ENCODE measurements at regions not wholly inside any gene's neighbourhood (a gene's known extent, or its start where the extent isn't known, plus 50 kb on each side); places are given as distances from the start of the nearest gene placed in this dataset.
A peak's percentile ranks its signal among the peaks of the same experiment; 100 is the strongest.

DNA sequence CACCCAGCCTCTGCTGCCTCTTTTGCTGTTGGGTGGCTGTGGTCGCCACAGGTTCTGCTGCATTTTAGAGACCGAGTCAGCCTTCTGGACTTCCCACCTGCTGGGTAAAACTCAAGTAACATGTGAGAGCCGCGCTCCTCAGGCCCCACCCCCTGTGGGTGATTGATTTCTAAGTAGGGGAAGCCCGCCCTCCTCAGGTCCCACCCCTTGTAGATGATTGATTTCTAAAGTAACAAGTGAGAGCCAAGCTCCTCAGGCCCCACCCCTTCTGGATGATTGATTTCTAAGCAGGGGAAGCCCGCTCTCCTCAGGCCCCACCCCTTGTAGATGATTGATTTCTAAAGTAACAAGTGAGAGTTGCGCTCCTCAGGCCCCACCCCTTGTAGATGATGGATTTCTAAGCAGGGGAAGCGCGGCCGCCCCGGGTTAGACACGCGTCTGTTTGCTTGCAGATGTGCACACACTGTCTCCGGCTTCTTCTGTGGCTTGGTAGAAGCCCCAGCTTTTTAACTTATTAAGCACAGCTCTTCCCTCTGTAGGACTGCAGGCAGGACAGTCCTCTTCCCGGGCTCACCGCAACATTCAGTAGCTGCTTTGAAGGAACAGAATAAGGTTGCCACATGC, 83.4 kb downstream of the FAM43A start:
- peak; percentile 87 for DNase-seq

DNA sequence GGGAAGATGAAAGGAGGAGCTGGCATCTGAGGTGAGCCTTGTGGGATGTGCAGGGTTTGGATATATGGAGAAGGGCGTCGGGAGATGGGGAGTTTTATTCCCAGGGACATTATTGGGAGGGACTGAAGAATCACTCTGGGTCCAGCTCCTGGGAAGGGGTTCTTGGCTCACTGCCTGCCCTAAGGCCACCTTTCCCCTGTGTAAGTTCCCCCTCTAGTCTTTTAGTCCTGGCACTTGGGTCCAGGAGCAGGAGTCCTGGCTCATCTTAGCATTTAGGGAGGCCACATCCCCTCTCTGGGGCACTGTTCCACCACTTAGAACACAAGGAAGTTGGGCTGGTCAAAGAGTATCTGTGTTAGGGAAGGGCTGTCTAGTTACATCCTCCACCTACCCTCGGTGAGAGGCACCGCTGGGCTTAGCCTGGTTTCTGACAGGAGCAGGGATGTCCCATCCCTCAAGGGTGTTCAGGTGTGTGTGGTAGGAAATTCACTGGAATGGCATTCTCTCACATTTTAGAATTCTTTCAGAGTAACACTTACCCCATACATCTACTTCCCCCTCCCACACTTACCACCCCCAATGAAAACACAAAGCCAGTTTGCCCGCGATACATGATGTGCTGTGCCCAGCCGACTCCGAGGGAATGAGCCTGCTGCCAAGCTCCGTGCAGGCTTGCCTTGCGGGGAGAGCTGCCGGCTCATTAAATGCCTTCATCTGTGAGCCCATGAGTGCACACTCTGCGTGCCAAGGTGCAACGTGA, 86.7 kb downstream of the FAM43A start:
- no peak for DNase-seq

DNA sequence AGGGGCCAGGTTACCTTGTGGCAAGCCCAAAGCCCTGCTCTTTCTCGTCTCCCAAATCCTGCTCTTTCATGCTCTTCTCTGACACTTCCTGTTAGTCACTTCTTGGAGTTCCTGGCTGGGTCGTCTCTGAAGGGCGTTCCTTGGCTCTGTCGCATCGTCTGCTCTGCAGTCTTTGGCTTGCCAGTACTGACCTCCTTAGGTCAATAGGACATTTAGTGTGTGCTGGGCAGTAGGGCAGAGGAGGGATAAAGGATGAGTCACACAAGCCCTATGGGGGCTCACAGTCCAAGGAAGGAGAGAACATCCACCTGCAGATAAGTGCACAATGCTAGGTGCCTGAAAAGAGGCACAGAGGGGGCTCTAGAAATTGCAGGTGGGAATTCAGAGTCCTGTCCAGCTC, 87.5 kb downstream of the FAM43A start:
- no peak for DNase-seq

DNA sequence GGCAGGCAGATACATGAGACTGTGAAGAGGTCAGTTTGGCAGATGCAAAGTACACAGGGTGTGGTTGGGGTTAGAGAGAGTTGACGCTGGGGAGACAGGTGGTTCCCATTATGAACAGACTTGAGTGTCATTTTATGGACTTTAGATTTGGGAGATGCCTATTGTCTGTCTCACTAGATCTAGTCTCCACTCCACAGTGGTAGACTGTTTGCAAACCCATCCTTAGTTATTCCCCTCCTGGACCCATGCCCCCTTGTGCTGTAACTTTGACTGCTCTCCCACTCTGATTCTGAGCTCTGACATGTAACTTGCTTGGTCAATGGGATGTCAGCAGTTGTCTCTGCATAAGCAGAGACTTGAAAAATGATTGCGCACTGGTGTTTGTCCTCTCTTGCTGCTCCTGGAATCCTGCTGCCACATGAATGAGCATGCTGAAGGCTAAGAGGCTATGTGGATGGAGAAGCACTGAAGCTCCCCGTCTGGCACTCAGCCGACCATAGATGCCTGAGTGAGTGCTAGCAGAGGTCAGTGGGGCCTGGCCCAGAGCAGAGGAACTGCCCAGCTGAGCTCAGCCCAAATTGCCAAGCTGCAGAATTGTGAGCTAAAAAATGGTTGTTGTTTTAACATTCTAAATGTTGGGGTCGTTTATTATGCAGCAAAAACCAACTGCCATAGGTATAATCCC, 88.2 kb downstream of the FAM43A start:
- DNase-seq: no peak

DNA sequence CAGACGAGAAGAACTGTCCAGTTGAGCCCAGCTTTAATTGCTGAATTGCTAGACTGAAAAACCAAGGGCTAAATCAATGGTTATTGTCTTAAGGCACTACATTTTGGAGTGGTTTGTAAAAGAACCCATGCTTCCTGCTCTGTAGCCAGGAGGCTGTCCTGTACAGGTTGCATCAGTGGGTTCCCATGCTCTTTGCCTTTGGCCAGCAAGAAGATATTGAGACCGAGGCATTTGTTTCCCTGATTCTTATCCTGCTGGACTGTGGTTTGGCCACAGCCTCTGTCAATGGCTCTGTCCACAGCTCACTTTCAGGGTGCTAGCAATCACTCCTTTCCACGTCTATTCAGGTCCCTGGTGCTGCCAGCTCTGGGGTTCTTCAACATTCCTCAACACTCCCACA, 89.6 kb downstream of the FAM43A start:
- no peak for DNase-seq

DNA sequence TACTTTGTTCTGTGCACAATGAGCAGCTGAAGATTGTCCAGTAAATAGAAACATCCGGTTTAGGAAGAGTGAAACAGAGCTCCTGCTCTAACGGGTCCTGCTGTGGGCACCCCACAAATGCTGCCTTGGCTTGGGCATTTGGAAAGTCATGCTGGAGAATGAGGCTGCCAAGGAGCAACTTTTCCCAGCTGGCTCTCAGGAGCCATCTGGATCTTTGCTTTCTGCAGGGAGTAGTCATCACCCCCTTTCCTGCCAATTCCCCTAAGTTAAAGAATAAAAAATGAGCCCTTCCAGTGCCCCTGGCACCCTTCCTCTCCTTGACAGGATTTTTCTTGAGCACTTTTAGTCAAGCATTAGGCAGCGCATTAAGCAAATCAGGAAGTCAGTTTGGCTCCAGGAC, 90.0 kb downstream of the FAM43A start:
- no peak for DNase-seq

DNA sequence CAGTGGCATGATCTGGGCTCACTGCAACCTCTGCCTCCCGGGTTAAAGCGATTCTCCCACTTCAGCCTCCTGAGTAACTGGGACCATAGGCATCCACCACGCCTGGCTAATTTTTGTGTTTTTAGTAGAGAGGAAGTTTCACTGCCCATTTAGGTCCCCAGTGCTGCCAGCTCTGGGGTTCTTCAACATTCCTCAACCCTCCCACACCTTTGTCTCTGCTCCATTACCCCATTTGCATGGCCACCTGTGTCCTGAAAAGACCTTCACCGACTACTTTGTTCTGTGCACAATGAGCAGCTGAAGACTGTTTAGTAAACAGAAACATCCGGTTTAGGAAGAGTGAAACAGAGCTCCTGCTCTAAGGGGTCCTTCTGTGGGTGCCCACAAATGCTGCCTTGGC, 92.0 kb downstream of the FAM43A start:
- no peak for DNase-seq

DNA sequence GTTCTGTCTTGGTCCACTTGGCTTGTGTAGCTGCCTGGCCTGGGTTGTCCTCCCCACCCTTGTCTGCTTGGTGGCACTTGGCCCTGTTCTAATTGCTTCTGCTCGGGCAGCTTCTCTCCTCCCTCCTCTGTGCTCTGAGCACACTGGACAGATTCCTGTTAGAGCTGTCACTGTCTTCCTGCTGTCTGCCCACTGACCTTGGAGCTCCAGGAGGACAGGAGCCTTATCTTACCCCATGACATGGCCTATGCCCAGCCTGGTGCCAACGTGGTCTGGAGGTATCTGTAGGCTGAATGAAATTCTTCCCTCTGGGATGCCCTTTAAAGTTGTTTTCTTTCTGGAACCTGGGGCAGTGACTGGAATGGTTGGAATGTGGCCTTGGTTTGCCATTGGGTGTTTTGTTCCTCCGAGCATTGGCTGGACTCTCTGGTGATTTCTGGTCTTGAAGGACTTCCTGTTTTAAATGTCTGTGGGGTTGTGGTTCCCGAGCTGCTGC, 94.1 kb downstream of the FAM43A start:
- DNase-seq: no peak

DNA sequence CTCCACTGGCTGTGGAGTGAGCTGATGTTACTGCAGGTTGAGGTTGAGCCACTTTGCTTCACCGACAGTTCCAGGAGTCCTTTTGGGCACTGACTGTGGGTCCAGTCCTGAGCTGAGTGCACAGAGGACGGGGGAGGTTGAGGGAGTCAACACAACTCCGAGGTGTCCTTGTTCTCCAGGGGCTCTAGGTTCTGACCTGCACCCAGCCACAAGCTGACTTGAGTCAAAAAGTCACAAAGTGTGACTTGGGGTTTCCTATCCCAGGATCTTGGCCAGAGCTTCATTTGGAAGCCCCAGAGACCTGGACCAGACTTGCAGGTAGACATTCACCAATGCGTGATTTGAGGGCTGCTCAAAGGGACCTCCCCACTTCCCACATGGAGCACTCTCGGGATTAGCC, 95.0 kb downstream of the FAM43A start:
- DNase-seq: no peak

DNA sequence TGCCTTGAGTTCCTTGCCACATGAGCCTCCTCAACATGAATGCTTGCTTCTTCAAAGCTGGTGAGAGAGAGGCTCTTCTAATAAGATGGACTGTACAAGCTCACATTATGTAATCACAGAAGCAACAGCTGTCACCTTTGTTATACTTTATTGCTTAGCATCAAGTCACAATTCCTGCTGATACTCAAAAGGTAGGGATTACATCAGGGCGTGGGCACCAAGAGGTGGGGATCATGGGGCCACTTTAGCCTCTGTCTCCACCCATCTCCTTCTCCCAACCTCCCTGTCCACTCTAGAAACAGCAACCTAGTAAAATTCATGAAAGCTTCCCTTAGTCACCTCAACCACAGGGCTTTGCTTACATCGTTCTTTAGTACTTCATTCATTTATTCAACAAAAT, 95.9 kb downstream of the FAM43A start:
- DNase-seq: no peak

DNA sequence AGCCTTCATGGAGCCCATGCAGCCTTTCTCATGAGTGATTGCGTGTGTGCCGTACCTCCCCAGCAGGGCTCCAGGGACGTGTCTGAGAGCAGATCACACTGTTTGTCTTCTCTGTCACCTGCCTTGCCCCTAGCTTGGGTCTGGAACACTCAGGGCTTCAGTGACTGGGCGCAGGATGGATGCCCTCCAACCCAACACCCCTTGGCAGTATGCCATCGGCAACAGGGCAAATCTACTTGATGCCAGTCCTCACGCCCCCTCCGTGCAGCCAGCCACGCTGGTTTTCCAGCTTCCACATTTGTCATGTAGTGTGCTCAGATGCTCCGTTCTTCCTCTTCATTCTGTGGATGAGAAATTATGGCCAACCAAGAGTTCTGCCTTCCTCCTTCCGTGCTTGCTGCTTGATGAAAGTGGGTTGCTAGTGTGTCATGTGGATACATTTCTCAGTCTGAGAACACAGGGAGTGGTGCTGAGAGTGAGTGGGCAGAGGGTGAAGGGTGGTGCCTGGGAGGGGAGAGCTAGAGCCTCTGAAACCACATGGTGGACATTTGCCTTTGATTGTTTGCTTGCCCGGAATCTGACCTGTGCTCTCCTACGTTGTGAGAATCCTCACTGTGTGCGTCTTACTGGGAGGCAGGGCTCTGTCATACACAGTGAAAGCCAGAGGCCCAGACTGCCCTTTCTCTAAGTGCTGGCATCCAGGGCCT, 97.2 kb downstream of the FAM43A start:
- DNase-seq: no peak

DNA sequence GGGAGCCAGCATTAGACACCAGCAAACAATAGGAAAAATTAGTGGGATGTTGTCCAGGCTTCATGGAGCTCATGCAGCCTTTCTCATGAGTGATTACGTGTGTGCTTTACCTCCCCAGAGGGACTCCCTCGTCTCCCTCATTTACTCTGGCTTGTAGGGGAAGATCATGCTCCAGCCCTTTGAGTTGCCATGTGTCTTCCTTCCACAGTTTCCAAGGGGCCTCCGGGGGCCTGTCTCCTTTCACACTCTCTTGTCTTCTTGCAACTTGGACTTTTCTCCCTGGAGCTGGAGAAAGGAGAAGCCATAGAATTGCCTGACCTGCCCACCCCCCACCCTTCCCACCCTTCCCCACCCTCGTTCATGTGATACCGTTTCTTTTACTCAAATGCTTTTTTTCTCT, 98.7 kb downstream of the FAM43A start:
- DNase-seq: no peak

DNA sequence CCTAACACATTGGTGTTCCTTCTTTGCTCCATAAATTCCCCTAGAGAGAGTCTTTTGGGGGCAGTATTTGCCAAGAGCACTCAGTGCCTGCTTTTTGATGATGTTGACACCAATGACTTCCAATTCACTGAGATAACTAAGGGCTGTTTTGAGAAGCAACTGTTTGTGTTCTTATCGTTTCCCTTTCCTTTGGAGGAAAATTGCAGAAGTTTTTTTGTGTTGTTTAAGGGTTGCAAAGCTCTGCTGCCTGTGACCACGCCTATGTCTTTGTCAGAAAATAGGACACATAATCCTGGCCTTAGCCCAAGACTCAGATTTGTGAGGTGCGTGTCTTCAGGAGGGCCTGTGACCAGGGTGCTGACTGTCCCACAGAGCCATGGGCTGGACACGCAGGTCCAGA, 99.6 kb downstream of the FAM43A start:
- no peak for DNase-seq

DNA sequence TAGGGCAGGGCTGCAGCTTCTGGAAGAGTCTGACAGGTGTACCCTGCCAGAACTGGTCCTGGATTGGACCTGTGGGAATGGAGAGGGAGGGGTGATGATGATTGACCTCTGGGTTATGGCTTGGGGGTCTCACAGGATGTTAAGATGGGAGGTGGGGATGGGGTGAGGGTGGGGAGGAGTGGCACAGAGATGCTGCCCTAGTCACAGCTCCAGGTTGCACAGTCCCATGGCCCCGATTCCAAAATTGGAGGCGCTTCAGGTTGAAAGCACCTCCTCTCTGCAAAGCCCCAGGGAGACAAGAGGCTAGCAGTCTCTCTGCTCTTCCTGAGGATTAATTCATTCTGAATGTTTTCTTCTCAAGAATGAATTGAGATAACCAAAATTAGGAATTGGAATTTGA, 101.4 kb downstream of the FAM43A start:
- DNase-seq: no peak

DNA sequence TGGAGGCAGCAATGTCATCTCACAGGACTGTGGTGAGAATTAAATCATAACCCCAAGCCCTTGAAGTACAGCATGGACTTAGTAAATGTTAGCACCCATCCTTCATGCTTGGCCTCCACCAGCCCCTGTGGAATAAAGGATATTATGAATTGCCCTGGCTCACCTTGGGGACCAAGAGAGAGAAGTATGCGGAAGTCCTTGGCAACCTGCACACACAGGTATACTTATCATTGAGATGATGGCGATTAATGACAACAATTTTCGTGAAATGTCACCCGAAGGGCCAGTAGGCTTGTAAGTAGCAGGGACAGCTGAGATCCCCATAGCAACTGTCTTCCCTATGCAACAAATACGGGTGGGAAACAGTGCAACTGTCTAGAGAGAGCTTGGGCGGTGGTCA, 102.0 kb downstream of the FAM43A start:
- DNase-seq: no peak

DNA sequence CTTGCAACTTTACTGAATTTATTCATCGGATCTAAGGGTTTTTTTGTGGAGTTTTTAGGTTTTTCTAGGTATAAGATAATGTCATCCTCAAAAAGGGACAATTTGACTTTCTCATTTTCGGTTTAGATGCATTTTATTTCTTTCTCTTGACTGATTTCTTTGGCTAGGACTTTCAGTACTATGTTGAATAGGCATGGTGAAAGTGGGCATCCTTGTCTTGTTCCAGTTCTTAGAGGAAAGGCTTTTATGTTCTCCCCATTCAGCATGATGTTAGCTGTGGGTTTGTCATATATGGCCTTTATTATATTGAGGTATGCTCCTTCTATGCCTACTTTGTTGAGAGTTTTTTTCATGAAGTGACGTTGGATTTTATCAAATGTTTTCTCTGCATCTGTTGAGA, 106.7 kb downstream of the FAM43A start:
- DNase-seq: no peak

DNA sequence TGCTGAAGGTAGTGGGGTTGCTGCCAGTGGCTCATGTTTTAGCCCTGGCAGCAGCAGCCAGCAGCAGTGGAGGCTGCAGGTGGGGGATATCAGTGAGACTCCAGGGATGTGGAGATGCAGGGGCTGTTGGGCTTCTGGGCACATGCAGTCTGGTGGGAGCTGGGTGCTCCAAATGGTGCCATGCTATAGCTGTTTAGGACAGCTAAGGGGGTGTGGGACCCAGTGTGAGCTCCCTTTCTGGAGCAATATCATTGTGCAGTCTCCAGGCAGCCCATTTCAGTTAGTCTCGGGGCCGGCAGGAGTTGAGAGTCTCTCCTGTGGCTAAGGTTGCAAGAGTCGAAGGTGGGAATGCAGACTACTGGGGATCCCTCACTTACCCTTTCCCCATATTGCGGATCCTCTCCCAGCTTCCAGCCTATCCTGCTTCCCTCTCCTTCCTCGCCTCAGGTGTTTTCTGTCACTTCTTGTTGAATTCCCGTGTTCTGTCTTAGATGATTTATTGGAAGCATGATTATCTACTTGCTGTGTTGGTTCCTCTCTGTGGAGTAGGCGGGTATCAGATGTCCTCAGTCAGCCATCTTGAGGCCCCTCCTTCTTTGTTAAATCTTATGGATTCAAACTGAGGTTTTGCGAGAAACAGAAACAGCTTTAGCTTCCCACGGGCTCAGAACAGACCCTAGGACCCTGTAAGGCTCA, 112.0 kb downstream of the FAM43A start:
- no peak for DNase-seq

DNA sequence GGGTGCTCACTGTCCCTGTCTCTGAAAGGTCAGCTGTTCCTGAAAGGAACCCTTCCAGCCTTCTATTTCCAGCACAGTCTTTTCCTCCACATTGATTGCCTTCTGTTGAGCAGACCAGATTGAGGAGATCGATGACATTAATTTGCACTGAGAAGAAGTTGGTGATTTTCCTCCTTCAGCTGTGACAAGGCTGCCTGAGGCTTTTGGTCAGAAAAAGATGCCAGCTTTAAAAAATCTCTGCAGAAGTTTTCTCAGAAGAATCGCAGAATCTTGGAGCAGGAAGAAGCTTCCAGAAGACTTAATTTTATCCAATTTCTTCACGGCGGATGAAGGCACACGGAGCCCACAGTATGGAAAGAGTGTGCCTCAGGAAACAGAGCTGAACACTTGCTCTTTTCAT, 112.8 kb downstream of the FAM43A start:
- DNase-seq: no peak

DNA sequence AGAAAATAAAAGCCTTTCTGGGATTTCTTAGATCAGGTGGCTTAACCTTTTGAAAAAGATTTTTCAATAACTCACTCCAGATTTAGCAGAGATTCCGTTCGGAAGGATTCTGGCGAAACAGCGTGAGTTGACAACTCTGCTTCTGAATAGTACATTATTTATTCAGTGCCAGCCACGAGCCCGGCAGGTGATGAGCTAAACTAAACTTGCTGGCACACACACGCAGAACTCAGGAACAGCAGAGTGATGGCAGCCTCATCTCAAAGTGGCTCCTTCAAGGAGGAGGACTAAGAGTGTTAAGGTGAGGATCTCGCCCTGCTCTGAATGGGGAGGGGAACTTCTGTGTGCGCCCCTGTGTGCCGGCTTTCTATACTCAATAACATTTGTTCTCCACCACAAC, 114.3 kb downstream of the FAM43A start:
- no peak for DNase-seq

DNA sequence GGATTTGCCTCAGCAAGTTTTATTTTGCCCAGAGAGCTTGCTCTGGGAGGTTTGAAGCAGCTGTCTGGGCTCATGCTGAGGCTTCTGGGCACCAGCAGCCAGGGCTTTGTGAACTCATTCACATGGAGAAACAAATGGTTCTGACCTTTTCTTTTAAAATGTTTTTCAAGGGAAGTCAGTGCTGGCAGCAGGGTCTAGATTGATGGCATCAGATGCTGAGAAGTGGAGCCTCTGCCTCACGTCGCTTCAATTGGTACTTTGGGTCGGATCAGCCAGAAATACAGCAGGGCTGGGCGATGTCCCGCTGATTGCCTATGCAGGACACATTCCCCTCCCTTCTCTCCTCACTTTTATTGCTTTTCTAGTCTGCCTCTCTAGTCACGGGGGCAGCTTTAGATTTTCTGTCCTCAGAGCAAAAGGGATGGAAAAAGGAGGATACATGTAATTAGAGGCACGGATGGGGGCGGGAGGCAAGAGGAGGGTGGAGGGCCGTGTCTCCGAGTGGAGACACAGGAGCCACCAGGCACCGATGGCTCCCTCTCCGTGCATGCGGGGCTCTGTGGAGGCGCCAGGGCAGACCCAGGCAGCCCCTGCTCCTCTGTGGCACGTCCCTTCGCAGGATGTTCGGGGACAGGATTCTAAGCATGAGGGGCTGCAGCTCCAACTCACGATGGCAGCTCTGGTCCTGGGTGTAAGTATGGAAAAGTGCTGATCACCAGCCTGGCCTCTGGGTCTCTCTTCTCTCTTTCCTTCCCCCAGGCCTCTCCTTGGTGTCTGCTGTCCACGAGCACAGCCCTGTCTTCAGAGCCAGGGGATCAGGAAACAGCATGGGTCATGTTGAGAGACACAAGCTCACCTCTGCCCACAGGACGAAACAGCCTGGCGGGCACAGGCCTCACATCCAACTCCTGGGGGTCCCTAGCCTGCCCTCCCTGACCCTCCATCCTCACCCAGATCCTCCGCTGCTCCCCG, 116.1 kb downstream of the FAM43A start:
- DNase-seq: no peak

DNA sequence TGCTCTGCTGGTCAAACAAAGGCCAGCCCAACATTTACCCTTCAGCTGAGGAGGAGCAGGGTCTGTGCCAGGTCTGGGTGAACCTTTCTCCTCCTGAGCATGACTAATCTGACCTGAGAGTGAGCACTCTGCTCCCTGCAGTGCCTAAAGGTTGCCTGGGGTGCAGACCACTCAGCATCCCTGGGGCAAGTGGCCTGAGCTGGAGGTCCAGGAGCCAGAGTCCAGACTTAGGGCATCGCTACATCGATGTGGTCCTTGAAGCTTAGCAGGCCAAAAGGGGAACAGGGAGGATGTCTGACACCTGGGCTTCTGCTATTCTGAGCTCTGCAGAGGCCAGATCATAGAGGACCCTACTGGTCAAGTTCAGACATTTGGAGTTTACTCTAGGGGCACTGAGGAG, 119.1 kb downstream of the FAM43A start:
- DNase-seq: no peak

DNA sequence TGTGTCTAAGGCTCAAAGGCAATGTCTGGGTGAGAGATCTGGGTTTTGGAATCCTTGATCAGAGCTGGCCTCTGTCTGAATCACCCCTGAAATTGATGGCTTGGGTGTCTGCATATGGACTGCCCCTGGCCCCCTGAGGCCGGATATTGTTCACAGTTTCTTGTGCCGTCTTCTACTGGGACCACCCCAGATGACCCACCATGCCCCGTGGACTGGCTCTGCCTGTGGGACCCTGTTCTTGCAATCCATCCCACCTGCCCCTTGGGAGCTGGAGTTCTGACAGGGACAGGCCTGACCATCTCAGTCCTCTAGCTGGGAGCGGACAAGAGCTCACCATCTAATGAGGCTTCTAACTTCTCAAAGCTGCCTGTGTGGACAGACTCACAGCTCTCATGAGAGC, 119.9 kb downstream of the FAM43A start:
- DNase-seq: no peak
